A673 (cell line): ENCODE measurements at regions not wholly inside any gene's neighbourhood (a gene's known extent, or its start where the extent isn't known, plus 50 kb on each side); places are given as distances from the start of the nearest gene placed in this dataset.

ENCODE experiments used
- CTCF ChIP-seq: fragments of 300-800, 200-600 bp; sonication (generic); conservative IDR thresholded peaks from 2 replicates; pipeline ENCODE4 v1.5.1; 2017; ENCODE audit warnings: low read depth, mild to moderate bottlenecking, antibody characterized with exemption, low read length, moderate library complexity, mixed read lengths
- EZH2 ChIP-seq: fragments of 200-600 bp; sonication (generic); IDR thresholded peaks from 2 replicates; pipeline ENCODE4 v1.6.1; 2017; ENCODE audit warnings: borderline replicate concordance, low read depth, mild to moderate bottlenecking, mixed read lengths, antibody characterized with exemption, low read length; ENCODE audit not compliant: poor library complexity, severe bottlenecking

- TF ChIP-seq EZH2 (no peak), CTCF (no peak)
Observed at GRCh38 chr5:18749763-18750162, 1115.5 kb downstream of the TAF11L14 start.
